Bronchial epithelial cell (primary cell): ENCODE measurements at regions not wholly inside any gene's neighbourhood (a gene's known extent, or its start where the extent isn't known, plus 50 kb on each side); places are given as distances from the start of the nearest gene placed in this dataset.

Experiments
- DNase-seq: peaks from one replicate; pipeline ENCODE4 v3.0.0-alpha.2; 2010; ENCODE audit warnings: low read depth
- FAIRE-seq: peaks from 2 replicates; lab custom pipeline; 2011; peaks lifted over from hg19 to GRCh38; lab: Jason Lieb, UNC
- H3K27me3 ChIP-seq: 2 replicates; pipeline ENCODE4 v1.5.1; 2011; ENCODE audit warnings: low read length; ENCODE audit not compliant: control insufficient read depth, insufficient read depth
- H3K36me3 ChIP-seq: 2 replicates; pipeline ENCODE4 v1.5.1; 2011; ENCODE audit warnings: low read length; ENCODE audit not compliant: control insufficient read depth, insufficient read depth
- H3K4me3 ChIP-seq: 2 replicates; pipeline ENCODE4 v1.5.1; 2011; ENCODE audit warnings: mild to moderate bottlenecking, low read depth, low read length, control low read depth
- TF ChIP-seq, protein P1 (sequence below): IDR thresholded peaks from 2 replicates; pipeline ENCODE4 v1.5.1; 2011; ENCODE audit warnings: mild to moderate bottlenecking, moderate library complexity, low read length, control low read depth, inconsistent platforms; ENCODE audit not compliant: insufficient read depth, severe bottlenecking

DNA sequence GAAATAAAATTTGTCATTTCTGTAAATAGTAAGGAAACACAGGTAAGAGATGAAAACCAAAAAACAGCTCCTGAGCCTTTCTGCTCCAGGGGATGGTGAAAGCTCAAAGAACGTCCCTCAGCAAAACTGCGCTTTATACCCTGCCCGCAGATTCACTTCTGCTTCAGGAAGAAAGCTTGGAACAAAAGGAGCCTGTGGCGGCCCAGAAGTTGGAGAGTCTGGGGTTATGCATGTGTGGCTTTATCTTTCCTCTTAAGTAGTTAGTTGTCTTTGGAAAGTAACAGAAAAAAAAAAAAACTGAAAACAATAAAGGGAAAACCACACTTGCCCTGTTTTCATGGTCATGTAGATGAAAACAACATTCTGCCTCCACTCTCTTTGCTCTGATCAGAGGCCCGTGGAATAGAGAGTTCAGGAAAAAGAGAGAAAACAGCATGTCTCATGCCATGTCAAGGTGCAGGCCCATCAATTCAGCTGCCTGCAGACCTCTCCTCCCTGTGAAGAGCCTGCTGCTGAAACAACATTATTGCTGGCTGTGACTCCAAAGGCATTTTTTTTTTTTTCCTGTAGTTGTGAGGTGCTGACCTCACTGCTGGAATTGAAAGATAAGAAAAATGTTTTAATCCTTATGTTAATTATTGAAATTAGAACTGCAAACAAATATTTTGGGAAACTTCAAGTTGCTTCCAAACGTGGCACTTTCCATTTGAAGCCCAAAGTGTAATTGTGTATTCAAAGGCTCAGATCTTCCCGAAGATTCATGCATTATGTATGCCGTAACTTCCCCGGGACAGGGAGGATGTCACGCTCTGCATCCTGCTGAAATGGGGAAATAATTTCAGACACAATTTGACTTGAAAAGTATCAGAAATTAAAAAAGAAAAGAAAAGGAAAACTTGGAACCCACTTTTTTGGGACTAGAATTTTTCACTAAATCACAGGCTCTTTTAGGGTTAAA, 108.4 kb upstream of the ZNF385D start:
- H3K4me3 ChIP-seq: no peak overlapping the region
- H3K36me3 ChIP-seq: no peaks in the 10 kb centered on the region
- H3K27me3 ChIP-seq: no peaks in the 10 kb centered on the region
- FAIRE-seq (no peak), DNase-seq (no peak)
- TF ChIP-seq, protein P1, sequence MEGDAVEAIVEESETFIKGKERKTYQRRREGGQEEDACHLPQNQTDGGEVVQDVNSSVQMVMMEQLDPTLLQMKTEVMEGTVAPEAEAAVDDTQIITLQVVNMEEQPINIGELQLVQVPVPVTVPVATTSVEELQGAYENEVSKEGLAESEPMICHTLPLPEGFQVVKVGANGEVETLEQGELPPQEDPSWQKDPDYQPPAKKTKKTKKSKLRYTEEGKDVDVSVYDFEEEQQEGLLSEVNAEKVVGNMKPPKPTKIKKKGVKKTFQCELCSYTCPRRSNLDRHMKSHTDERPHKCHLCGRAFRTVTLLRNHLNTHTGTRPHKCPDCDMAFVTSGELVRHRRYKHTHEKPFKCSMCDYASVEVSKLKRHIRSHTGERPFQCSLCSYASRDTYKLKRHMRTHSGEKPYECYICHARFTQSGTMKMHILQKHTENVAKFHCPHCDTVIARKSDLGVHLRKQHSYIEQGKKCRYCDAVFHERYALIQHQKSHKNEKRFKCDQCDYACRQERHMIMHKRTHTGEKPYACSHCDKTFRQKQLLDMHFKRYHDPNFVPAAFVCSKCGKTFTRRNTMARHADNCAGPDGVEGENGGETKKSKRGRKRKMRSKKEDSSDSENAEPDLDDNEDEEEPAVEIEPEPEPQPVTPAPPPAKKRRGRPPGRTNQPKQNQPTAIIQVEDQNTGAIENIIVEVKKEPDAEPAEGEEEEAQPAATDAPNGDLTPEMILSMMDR: no peak

DNA sequence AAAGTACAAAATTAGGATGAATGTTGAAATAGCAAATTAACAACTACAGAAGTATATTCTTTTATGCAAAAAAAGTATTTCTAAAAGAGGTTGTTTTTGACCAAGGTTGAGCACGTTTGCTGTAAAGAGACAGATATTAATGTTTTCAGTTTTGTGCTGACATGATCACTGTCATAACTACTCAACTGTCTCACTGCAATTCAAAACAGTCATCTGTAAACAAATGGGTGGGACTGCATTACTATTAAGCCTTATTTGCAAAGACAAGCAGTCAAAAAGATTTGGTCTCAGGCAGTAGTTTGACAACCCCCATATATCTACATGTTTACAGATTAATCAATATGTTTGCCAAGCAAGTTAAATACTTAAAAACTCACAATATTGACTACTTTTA, 109.1 kb upstream of the ZNF385D start:
- Histone ChIP-seq H3K27me3 (no peaks in the 10 kb centered on the region), H3K36me3 (no peaks in the 10 kb centered on the region), H3K4me3 (no peak overlapping the region)
- no peak for FAIRE-seq
- TF ChIP-seq, protein P1: no peak
- no peak for DNase-seq

GRCh38 chr3:21860657-21861056, 109.6 kb upstream of the ZNF385D start:
- H3K4me3 ChIP-seq: no peak overlapping the region
- FAIRE-seq (no peak), DNase-seq (no peak)
- no peaks in the 10 kb centered on the region for H3K27me3 ChIP-seq
- TF ChIP-seq, protein P1: no peak
- no peaks in the 10 kb centered on the region for H3K36me3 ChIP-seq

- no peaks in the 10 kb centered on the region for H3K27me3 ChIP-seq
- FAIRE-seq (no peak), DNase-seq (no peak)
- no peaks in the 10 kb centered on the region for H3K36me3 ChIP-seq
- TF ChIP-seq, protein P1: no peak
- no peak overlapping the region for H3K4me3 ChIP-seq
Observed at GRCh38 chr3:21876782-21877181, 125.8 kb upstream of the ZNF385D start.

- FAIRE-seq (no peak), DNase-seq (no peak)
- TF ChIP-seq, protein P1: no peak
- H3K36me3 ChIP-seq: no peaks in the 10 kb centered on the region
- no peak overlapping the region for H3K4me3 ChIP-seq
- H3K27me3 ChIP-seq: no peaks in the 10 kb centered on the region
Observed at GRCh38 chr3:21877214-21877754, 126.3 kb upstream of the ZNF385D start.
